K562 (cell line): ENCODE measurements at regions not wholly inside any gene's neighbourhood (a gene's known extent, or its start where the extent isn't known, plus 50 kb on each side); places are given as distances from the start of the nearest gene placed in this dataset.

ENCODE experiments used
- ATAC-seq: fragments of 200-7000 bp; cut with Tn5 transposase; 3 replicates; pipeline ENCODE4 v1.9.1; 2020; ENCODE audit warnings: moderate library complexity
- BruUV-seq: library from RNA; stranded (reverse); fragments of 400-500 nt; replicated peaks from 2 replicates; lab custom pipeline; 2021; lab: Mats Ljungman, UMichigan
- CTCF ChIA-PET: fragments of 300-600 bp; formaldehyde crosslinking; extraction: SDS; loops from one replicate; lab custom pipeline; 2021; ENCODE audit warnings: low intra/inter-chr PET ratio; lab: Yijun Ruan, JAX
- POLR2A ChIA-PET: fragments of 300-600, 350-650 bp; sonication (Branson Sonifier 250); formaldehyde crosslinking; extraction: SDS; loops from one replicate; lab custom pipeline; 2021; ENCODE audit warnings: antibody characterized with exemption, inconsistent platforms; lab: Yijun Ruan, JAX
- DNase-seq, 4 experiments: peaks; one replicate each; pipeline versions ENCODE4 v3.0.0 to v3.0.0-alpha.2; 2011 to 2018; ENCODE audit warnings: low spot score in 3 of 4, mixed read lengths in 3 of 4; ENCODE audit errors: extremely low read depth in 1 of 4
- FAIRE-seq: peaks from 2 replicates; lab custom pipeline; 2011; peaks lifted over from hg19 to GRCh38; lab: Jason Lieb, UNC
- H2AFZ ChIP-seq: 2 replicates; pipeline ENCODE4 v1.6.0; 2011; ENCODE audit warnings: low read depth, low read length, control low read depth, inconsistent platforms
- H3K27ac ChIP-seq: fragments of 200-600 bp; 3 replicates; pipeline ENCODE4 v1.8.0; 2011; ENCODE audit warnings: low read depth, mild to moderate bottlenecking, control low read depth, inconsistent platforms, low read length, moderate library complexity, mixed read lengths; ENCODE audit errors: extremely low read depth
- H3K27me3 ChIP-seq, 2 experiments: fragments of 300-600 bp in 1 of 2; 2 replicates in 1 of 2; 3 replicates in 1 of 2; pipeline versions ENCODE4 v1.6.0 to v1.8.0; 2011; ENCODE audit warnings: inconsistent platforms in 2 of 2, low read length in 2 of 2, mild to moderate bottlenecking in 1 of 2, mixed read lengths in 1 of 2, moderate library complexity in 1 of 2; ENCODE audit not compliant: control insufficient read depth in 2 of 2, insufficient read depth in 2 of 2
- H3K36me3 ChIP-seq: fragments of 300-600 bp; 3 replicates; pipeline ENCODE4 v1.8.0; 2011; ENCODE audit warnings: mild to moderate bottlenecking, low read length, inconsistent platforms; ENCODE audit not compliant: control insufficient read depth, insufficient read depth
- H3K4me1 ChIP-seq, 2 experiments: fragments of 200-600 bp in 1 of 2; replicated peaks in 1 of 2; 2 replicates in 1 of 2; 3 replicates in 1 of 2; pipeline versions ENCODE4 v1.5.1 to v1.8.0; 2011; ENCODE audit warnings: inconsistent platforms in 2 of 2, low read length in 2 of 2, mild to moderate bottlenecking in 1 of 2, mixed read lengths in 1 of 2, moderate library complexity in 1 of 2; ENCODE audit not compliant: control insufficient read depth in 2 of 2, insufficient read depth in 2 of 2
- H3K4me2 ChIP-seq: 2 replicates; pipeline ENCODE4 v1.6.1; 2011; ENCODE audit warnings: low read length, control low read depth, inconsistent platforms, mixed read lengths; ENCODE audit not compliant: insufficient read depth
- H3K4me3 ChIP-seq: fragments of 200-600 bp; sonication (generic), shearing (Covaris generic); 2 replicates; pipeline ENCODE4 v1.5.1; 2016; ENCODE audit warnings: control low read depth, inconsistent platforms
- H3K79me2 ChIP-seq: fragments of 200-600 bp; 3 replicates; pipeline ENCODE4 v1.8.0; 2011; ENCODE audit warnings: low read length, inconsistent platforms; ENCODE audit not compliant: control insufficient read depth, insufficient read depth
- H3K9ac ChIP-seq, 2 experiments: 2 replicates each; pipeline versions ENCODE4 v1.6.0 to v1.6.1; 2011; ENCODE audit warnings: low read depth in 2 of 2, low read length in 2 of 2, control low read depth in 1 of 2, inconsistent platforms in 1 of 2, mild to moderate bottlenecking in 1 of 2, mixed read lengths in 1 of 2; ENCODE audit not compliant: insufficient read depth in 1 of 2
- H3K9me1 ChIP-seq: one replicate; pipeline ENCODE4 v1.6.0; 2011; ENCODE audit warnings: inconsistent platforms, mild to moderate bottlenecking, low read length, moderate library complexity; ENCODE audit not compliant: control insufficient read depth, insufficient read depth
- H3K9me3 ChIP-seq: replicated peaks from 2 replicates; pipeline ENCODE4 v1.5.1; 2011; ENCODE audit warnings: low read depth, low read length, inconsistent platforms; ENCODE audit not compliant: control insufficient read depth, insufficient read depth
- H4K20me1 ChIP-seq: replicated peaks from 2 replicates; pipeline ENCODE4 v1.6.1; 2011; ENCODE audit warnings: low read length, inconsistent platforms, mixed read lengths; ENCODE audit not compliant: control insufficient read depth, insufficient read depth
- FOXJ3 ChIP-seq: sonication (generic); formaldehyde crosslinking; IDR thresholded peaks from 2 replicates; pipeline ENCODE4 v1.4.0; 2020; ENCODE audit warnings: mild to moderate bottlenecking, missing genetic modification reagents
- KHSRP ChIP-seq: fragments of 450-650 bp; IDR thresholded peaks from 2 replicates; pipeline ENCODE4 v1.6.1; 2017
- NKRF ChIP-seq: fragments of 450-650 bp; IDR thresholded peaks from 2 replicates; pipeline ENCODE4 v1.6.1; 2016; ENCODE audit warnings: borderline replicate concordance
- NR0B1 ChIP-seq: fragments of 450-650 bp; IDR thresholded peaks from one replicate; pipeline ENCODE4 v1.6.1; 2018; ENCODE audit warnings: mild to moderate bottlenecking, moderate library complexity; ENCODE audit not compliant: partially characterized antibody
- RERE ChIP-seq: sonication (generic); formaldehyde crosslinking; IDR thresholded peaks from 2 replicates; pipeline ENCODE4 v1.8.0; 2023; ENCODE audit warnings: missing genetic modification reagents, mild to moderate bottlenecking, borderline replicate concordance
- ZNF280A ChIP-seq: fragments of 450-650 bp; IDR thresholded peaks from 2 replicates; pipeline ENCODE4 v1.6.1; 2018; ENCODE audit warnings: mild to moderate bottlenecking, low read depth; ENCODE audit not compliant: partially characterized antibody
- ZNF766 ChIP-seq: fragments of 200-800 bp; sonication (Bioruptor generic); conservative IDR thresholded peaks from 2 replicates; pipeline ENCODE4 v1.6.1; 2016; ENCODE audit warnings: missing genetic modification characterization, missing compliant biosample characterization
- whole genome bisulfite sequencing: fragments of 100-300 bp; shearing (Covaris generic); methylation state at CpG from one replicate; pipeline ENCODE4 v1.1.6; 2016; ENCODE audit warnings: low coverage, mixed read lengths; ENCODE audit not compliant: insufficient coverage; ENCODE audit errors: missing lambda C conversion rate; 5-methylcytosine and 5-hydroxymethylcytosine counted together
- in situ Hi-C: fragments of 300-500 bp; cut with MboI; formaldehyde crosslinking; loops from 4 replicates; pipeline ENCODE4 v1.15.0; 2018; ENCODE audit warnings: inconsistent platforms, mixed read lengths
- intact Hi-C: fragments of 100-400 bp; cut with micrococcal nuclease; formaldehyde crosslinking; loops from 2 replicates; pipeline ENCODE4 v1.14.2; 2022

- in situ Hi-C loops = no loop called here
- Histone ChIP-seq H3K4me3 (no peak overlapping the region), H3K9me3 (no peaks in the 10 kb centered on the region; the same call in 1 of the 2 replicates), H3K9me1 (no peaks in the 10 kb centered on the region), H3K79me2 (no peaks in the 10 kb centered on the region)
- CTCF ChIA-PET = no interaction called here
- FAIRE-seq = no peak
- no peak for TF ChIP-seq ZNF766
- no peak for TF ChIP-seq NKRF
- no peak for TF ChIP-seq KHSRP
- TF ChIP-seq RERE (CRISPR knock-in tag) = no peak
- TF ChIP-seq NR0B1 = no peak
- TF ChIP-seq ZNF280A = no peak
- no peak for TF ChIP-seq FOXJ3 (CRISPR knock-in tag)
- TF ChIP-seq, all 486 proteins: peak for 0
- no peaks in the 10 kb centered on the region for H3K27me3 ChIP-seq
- peaks cover 10 to 17% of the 10 kb centered on the region in 2 experiments; a peak in 4 of 5 replicates for H3K4me1 ChIP-seq
- no peak overlapping the region for H2AFZ ChIP-seq
- WGBS = 37% methylated on average over 2 of the region's 2 CpGs
- H3K27ac ChIP-seq = no peak overlapping the region
- POLR2A ChIA-PET = no interaction called here
- H3K9ac ChIP-seq = no peak overlapping the region
- H3K4me2 ChIP-seq = no peak overlapping the region
- H4K20me1 ChIP-seq = no peaks in the 10 kb centered on the region
- ATAC-seq (no peak), DNase-seq (no peak)
- intact Hi-C loops = no loop called here
- BruUV-seq = no TSS peak
- no peaks in the 10 kb centered on the region for H3K36me3 ChIP-seq
These were observed 72.2 kb upstream of the AGAP1 start for GRCh38 chr2:235421618-235422017.
